Testis (tissue), 2 donors: ENCODE measurements at regions not wholly inside any gene's neighbourhood (a gene's known extent, or its start where the extent isn't known, plus 50 kb on each side); places are given as distances from the start of the nearest gene placed in this dataset.

Experiments used
- CTCF ChIP-seq, 3 experiments: fragments of 450-650 bp in 2 of 3; fragments of 200-600 bp in 1 of 3; sonication (generic) in 1 of 3; IDR thresholded peaks; one replicate each; pipeline ENCODE4 v1.5.1; 2016 to 2019; ENCODE audit warnings: antibody characterized with exemption in 3 of 3, mild to moderate bottlenecking in 2 of 3, moderate library complexity in 1 of 3
- POLR2A ChIP-seq: fragments of 450-650 bp; IDR thresholded peaks from one replicate; pipeline ENCODE4 v1.6.1; 2017; ENCODE audit warnings: antibody characterized with exemption, mild to moderate bottlenecking, moderate library complexity

- no peak for TF ChIP-seq POLR2A
- TF ChIP-seq CTCF (IDR thresholded peaks at IDR 0.05) = no peak
Observed at GRCh38 chr1:14090062-14090461, 390.1 kb downstream of the PRDM2 start.
